GM20000 (cell line): ENCODE measurements at regions not wholly inside any gene's neighbourhood (a gene's known extent, or its start where the extent isn't known, plus 50 kb on each side); places are given as distances from the start of the nearest gene placed in this dataset.

Experiments used
- DNase-seq: peaks from one replicate; pipeline ENCODE4 v3.0.0; 2012; ENCODE audit warnings: low spot score
- TF ChIP-seq, protein P1 (sequence below): IDR thresholded peaks from 2 replicates; pipeline ENCODE4 v1.5.1; 2012; ENCODE audit warnings: mild to moderate bottlenecking, control low read depth; ENCODE audit errors: extremely low read depth, missing control alignments

GRCh38 chr4:124591637-124592036 is 120.9 kb downstream of the ANKRD50 start:
- TF ChIP-seq, protein P1, sequence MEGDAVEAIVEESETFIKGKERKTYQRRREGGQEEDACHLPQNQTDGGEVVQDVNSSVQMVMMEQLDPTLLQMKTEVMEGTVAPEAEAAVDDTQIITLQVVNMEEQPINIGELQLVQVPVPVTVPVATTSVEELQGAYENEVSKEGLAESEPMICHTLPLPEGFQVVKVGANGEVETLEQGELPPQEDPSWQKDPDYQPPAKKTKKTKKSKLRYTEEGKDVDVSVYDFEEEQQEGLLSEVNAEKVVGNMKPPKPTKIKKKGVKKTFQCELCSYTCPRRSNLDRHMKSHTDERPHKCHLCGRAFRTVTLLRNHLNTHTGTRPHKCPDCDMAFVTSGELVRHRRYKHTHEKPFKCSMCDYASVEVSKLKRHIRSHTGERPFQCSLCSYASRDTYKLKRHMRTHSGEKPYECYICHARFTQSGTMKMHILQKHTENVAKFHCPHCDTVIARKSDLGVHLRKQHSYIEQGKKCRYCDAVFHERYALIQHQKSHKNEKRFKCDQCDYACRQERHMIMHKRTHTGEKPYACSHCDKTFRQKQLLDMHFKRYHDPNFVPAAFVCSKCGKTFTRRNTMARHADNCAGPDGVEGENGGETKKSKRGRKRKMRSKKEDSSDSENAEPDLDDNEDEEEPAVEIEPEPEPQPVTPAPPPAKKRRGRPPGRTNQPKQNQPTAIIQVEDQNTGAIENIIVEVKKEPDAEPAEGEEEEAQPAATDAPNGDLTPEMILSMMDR = no peak
- no peak for DNase-seq

DNA sequence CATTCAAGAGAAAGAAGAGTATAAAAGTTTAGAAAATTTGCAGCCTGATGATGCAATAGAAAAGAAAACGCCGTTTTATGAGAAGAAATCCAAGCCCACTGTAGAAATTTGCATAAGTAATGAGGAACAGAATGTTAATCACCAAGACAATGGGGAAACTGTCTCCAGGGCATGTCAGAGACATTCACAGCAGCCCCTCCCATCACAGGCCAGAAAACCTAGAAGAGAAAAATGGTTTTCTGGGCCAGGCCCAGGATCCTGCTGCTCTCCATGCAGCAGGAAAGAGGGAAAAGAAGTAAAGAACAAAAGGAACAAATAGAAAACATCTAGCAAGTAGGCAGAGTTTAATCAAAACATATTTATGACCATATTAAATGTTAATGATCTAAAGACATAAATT is 119.0 kb downstream of the ANKRD50 start:
- TF ChIP-seq, protein P1 = no peak

DNA sequence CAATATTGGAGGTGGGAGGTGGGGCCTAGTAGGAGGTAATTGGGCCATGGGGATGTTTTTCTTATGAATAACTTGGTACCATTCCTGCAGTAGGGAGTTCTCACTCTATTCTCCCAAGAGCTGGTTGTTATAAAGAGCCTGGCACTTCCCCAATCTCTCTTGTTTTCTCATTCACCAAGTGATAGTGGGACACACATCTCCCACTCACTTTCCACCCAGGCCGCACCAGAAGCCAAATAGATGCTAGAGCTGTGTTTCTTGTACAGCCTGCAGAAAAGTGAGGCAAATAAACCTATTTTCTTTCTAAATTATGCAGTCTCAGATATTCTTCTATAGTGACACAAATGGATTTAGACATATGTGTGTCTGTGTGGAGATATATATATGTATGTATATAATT is 117.6 kb downstream of the ANKRD50 start:
- TF ChIP-seq, protein P1 = no peak
- no peak for DNase-seq

More for the DNA sequence above, 119.0 kb downstream of the ANKRD50 start:
- no peak for DNase-seq

DNA sequence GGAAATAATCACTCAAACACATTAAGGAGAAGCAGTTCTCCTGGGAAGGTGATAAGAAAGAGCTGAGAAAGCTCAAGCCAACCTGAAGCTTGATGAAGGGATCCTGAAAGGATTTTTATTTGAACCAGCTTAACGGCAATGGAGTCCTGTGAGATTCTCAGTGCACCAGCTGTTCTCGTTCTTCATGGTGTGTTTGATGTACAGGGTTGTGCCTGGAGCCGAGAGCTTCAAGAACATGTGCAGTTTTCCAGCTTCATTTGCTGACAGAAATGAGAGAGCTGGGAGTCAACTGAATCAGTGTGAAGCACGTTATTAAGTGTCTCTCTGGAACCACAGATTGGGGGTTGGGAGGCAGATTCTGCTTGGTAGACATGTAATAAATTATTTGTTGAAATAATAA is 115.7 kb downstream of the ANKRD50 start:
- TF ChIP-seq, protein P1 = no peak
- no peak for DNase-seq

GRCh38 chr4:124610211-124610610 is 102.3 kb downstream of the ANKRD50 start:
- TF ChIP-seq, protein P1 = no peak
- DNase-seq = no peak
